Lower leg skin (tissue), 3 donors: ENCODE measurements at regions not wholly inside any gene's neighbourhood (a gene's known extent, or its start where the extent isn't known, plus 50 kb on each side); places are given as distances from the start of the nearest gene placed in this dataset.

ENCODE experiments used
- POLR2A ChIP-seq, 2 donors: fragments of 450-650 bp; IDR thresholded peaks; one replicate each; pipeline ENCODE4 v1.6.1; 2016 to 2017; ENCODE audit warnings: antibody characterized with exemption in 2 of 2, mild to moderate bottlenecking in 1 of 2, moderate library complexity in 1 of 2
- TF ChIP-seq, protein P1 (sequence below), 3 donors: fragments of 450-650 bp; IDR thresholded peaks; one replicate each; pipeline ENCODE4 v1.5.1; 2016; ENCODE audit warnings: antibody characterized with exemption in 3 of 3, mild to moderate bottlenecking in 3 of 3, moderate library complexity in 2 of 3

DNA sequence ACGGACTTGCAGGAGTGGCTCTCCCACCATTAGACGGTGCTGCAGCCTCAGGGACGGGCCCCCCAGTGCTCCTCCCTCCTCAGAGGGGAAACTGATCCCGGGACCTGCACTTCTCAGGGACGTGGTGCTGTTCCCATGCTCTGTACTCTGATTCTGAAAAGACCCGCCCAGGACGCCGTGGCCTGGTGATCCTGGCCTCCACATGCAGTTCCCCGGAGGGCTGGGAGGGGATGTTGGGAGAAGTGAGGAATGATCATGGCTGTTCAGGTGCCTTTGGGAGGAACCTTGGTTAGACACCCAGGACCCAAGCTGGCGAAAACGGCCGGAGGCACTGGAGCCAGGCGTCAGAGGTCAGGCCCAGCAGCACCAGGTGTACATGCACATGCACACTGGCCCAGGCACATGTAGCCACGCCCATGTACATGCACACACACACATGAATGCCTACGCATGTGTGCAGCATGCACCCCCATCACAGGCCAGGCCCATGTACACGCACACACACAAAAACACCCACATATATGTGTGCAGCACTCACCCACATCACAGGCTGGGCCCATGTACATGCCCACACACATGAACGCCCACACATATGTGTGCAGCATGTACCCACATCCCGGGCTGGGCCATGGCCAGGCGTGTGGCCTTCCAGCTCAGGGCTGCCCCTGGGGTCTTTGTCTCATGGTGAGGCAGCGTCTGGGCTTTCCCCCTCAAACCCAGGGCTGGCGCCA, 52.6 kb upstream of the DACT2 start:
- TF ChIP-seq, protein P1, sequence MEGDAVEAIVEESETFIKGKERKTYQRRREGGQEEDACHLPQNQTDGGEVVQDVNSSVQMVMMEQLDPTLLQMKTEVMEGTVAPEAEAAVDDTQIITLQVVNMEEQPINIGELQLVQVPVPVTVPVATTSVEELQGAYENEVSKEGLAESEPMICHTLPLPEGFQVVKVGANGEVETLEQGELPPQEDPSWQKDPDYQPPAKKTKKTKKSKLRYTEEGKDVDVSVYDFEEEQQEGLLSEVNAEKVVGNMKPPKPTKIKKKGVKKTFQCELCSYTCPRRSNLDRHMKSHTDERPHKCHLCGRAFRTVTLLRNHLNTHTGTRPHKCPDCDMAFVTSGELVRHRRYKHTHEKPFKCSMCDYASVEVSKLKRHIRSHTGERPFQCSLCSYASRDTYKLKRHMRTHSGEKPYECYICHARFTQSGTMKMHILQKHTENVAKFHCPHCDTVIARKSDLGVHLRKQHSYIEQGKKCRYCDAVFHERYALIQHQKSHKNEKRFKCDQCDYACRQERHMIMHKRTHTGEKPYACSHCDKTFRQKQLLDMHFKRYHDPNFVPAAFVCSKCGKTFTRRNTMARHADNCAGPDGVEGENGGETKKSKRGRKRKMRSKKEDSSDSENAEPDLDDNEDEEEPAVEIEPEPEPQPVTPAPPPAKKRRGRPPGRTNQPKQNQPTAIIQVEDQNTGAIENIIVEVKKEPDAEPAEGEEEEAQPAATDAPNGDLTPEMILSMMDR (IDR thresholded peaks at IDR 0.05): no peak
- TF ChIP-seq POLR2A (IDR thresholded peaks at IDR 0.05): no peak
